ENCODE measurements at regions not wholly inside any gene's neighbourhood (a gene's known extent, or its start where the extent isn't known, plus 50 kb on each side); places are given as distances from the start of the nearest gene placed in this dataset.

- H3K27me3 ChIP-seq (ENCODE audit: control insufficient read depth in 2 of 2, insufficient read depth in 2 of 2, low read length in 2 of 2): peaks cover 0 to 3% of the 10 kb centered on the region in 2 experiments
- H3K36me3 ChIP-seq (ENCODE audit: control insufficient read depth in 2 of 2, extremely low read depth in 1 of 2, insufficient read depth in 2 of 2, low read length in 2 of 2): no peaks in the 10 kb centered on the region
- H3K9me1 ChIP-seq (replicated peaks; ENCODE audit: control insufficient read depth, extremely low read depth, insufficient read depth, low read length): no peaks in the 10 kb centered on the region
- H3K27ac ChIP-seq (ENCODE audit: insufficient read depth, low read depth, low read length): no peak overlapping the region
- no peaks in the 10 kb centered on the region for H4K20me1 ChIP-seq (replicated peaks; ENCODE audit: control insufficient read depth, extremely low read depth, insufficient read depth, low read length)
- H3K4me3 ChIP-seq (replicated peaks in 1 of 3; ENCODE audit: insufficient read depth in 1 of 3, low read depth in 1 of 3, low read length in 3 of 3): no peak overlapping the region
- intact Hi-C loops (cut with micrococcal nuclease): loop anchor here (2.0 kb wide), 1 partner anchor 717 kb away; no protein-coding TSS in a partner anchor
- DNase-seq (ENCODE audit: low read depth, low spot score): no peak
- POLR2A ChIA-PET: no interaction called here
- no peak overlapping the region for H3K9ac ChIP-seq (replicated peaks; ENCODE audit: extremely low read depth, insufficient read depth, low read length)
- no peak for TF ChIP-seq MYC (IDR thresholded peaks at IDR 0.05; ENCODE audit: low read depth, low read length)
- no peak for TF ChIP-seq EZH2 (IDR thresholded peaks at IDR 0.05; ENCODE audit: borderline replicate concordance, low read depth, low read length, severe bottlenecking)
- TF ChIP-seq GATA2 (IDR thresholded peaks at IDR 0.05; ENCODE audit: insufficient read depth, insufficient read length, low read depth, low read length): no peak
- TF ChIP-seq POLR2A (IDR thresholded peaks at IDR 0.05; ENCODE audit: low read depth, low read length): no peak
- no peak for TF ChIP-seq CTCF (IDR thresholded peaks at IDR 0.05; ENCODE audit: extremely low read depth in 1 of 2, insufficient read depth in 1 of 2, low read depth in 1 of 2, low read length in 2 of 2)
- TF ChIP-seq, protein P1, sequence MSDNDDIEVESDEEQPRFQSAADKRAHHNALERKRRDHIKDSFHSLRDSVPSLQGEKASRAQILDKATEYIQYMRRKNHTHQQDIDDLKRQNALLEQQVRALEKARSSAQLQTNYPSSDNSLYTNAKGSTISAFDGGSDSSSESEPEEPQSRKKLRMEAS (IDR thresholded peaks at IDR 0.05; ENCODE audit: insufficient read depth, insufficient read length): no peak
- no peak for TF ChIP-seq POLR2AphosphoS5 (IDR thresholded peaks at IDR 0.05; ENCODE audit: insufficient read depth, low read depth, low read length)
- no peak for TF ChIP-seq JUN (IDR thresholded peaks at IDR 0.05; ENCODE audit: borderline replicate concordance, insufficient read depth, insufficient read length, low read depth)
- TF ChIP-seq FOS (IDR thresholded peaks at IDR 0.05; ENCODE audit: borderline replicate concordance, insufficient read depth, low read length): no peak
- dilution Hi-C loops (cut with MboI; ENCODE audit: extremely low pct_ligation_motif_present, low sequenced_read_pairs): no loop called here
- H3K4me2 ChIP-seq (ENCODE audit: insufficient read depth, low read length): no peak overlapping the region
- FAIRE-seq: no peak
- no peaks in the 10 kb centered on the region for H3K9me3 ChIP-seq (replicated peaks; ENCODE audit: control insufficient read depth, insufficient read depth, low read length)
- peaks cover 2% of the 10 kb centered on the region for H3K4me1 ChIP-seq (ENCODE audit: control insufficient read depth, extremely low read depth, insufficient read depth, low read length)
- H3K79me2 ChIP-seq (ENCODE audit: control insufficient read depth, insufficient read depth, low read length): no peaks in the 10 kb centered on the region
- no peak overlapping the region for H2AFZ ChIP-seq (ENCODE audit: low read depth, low read length)
- CTCF ChIA-PET: interaction anchor here (0.9 to 5.2 kb wide), 5 partner anchors 8 to 42 kb away, joined by 3 to 51 read pairs (median 3); no protein-coding TSS in a partner anchor
- no TSS peak for BruUV-seq (replicated peaks)
Measured at GRCh38 chr2:190805843-190806242, 74.8 kb upstream of the GLS start.
